GM12878 (cell line): ENCODE measurements at regions not wholly inside any gene's neighbourhood (a gene's known extent, or its start where the extent isn't known, plus 50 kb on each side); places are given as distances from the start of the nearest gene placed in this dataset.

Experiments used
- CTCF ChIP-seq, 3 experiments: IDR thresholded peaks in 2 of 3; conservative IDR thresholded peaks in 1 of 3; 2 replicates each; pipeline ENCODE4 v1.5.1; 2011; ENCODE audit warnings: low read depth in 3 of 3, low read length in 3 of 3, mild to moderate bottlenecking in 3 of 3, control low read depth in 2 of 3, moderate library complexity in 2 of 3, inconsistent platforms in 1 of 3, mixed read lengths in 1 of 3; ENCODE audit not compliant: control insufficient read depth in 2 of 3, insufficient read depth in 1 of 3; ENCODE audit errors: extremely low read depth in 1 of 3
- CUX1 ChIP-seq: IDR thresholded peaks from 2 replicates; pipeline ENCODE4 v1.6.1; 2012; ENCODE audit warnings: improper control_type of control experiment, low read depth, low read length; ENCODE audit not compliant: insufficient replicate concordance
- JUND ChIP-seq: IDR thresholded peaks from 2 replicates; pipeline ENCODE4 v1.6.1; 2012; ENCODE audit warnings: low read depth, mild to moderate bottlenecking, low read length, improper control_type of control experiment, moderate library complexity
- SPI1 ChIP-seq: IDR thresholded peaks from 2 replicates; pipeline ENCODE4 v1.6.1; 2011; ENCODE audit warnings: low read depth, mild to moderate bottlenecking, low read length, moderate library complexity, borderline replicate concordance; ENCODE audit not compliant: insufficient read depth
- TAF1 ChIP-seq: IDR thresholded peaks from 2 replicates; pipeline ENCODE4 v1.6.1; 2011; ENCODE audit warnings: mild to moderate bottlenecking, low read depth, low read length, borderline replicate concordance
- USF1 ChIP-seq: IDR thresholded peaks from 2 replicates; pipeline ENCODE4 v1.6.1; 2011; ENCODE audit warnings: borderline replicate concordance, low read depth, mild to moderate bottlenecking, moderate library complexity, mixed read lengths, low read length; ENCODE audit not compliant: insufficient read depth; ENCODE audit errors: extremely low read length

- TF ChIP-seq TAF1 (no peak), CTCF (IDR thresholded peaks at IDR 0.05 in 2 of 3, conservative IDR thresholded peaks at IDR 0.05 in 1 of 3; ENCODE audit: control insufficient read depth in 2 of 3, extremely low read depth in 1 of 3, insufficient read depth in 1 of 3, low read depth in 3 of 3, low read length in 3 of 3) (no peak), CUX1 (no peak), USF1 (no peak), SPI1 (no peak), JUND (no peak)
Measured at GRCh38 chr3:11900824-11901223, 54.1 kb upstream of the TAMM41 start.
